Activated T-helper 1 cell treated with anti-CD3 and anti-CD28 coated beads, Interleukin-12 subunit alpha, Interleukin-12 subunit beta, Interleukin-2, Interleukin-4 antibody, amounts not matched to agents 30 ng/mL and 10 ng/mL and 1 ng/mL, durations not matched to agents 14 hours and 24 hours and 36 hours (primary cell): ENCODE measurements at regions not wholly inside any gene's neighbourhood (a gene's known extent, or its start where the extent isn't known, plus 50 kb on each side); places are given as distances from the start of the nearest gene placed in this dataset.

Experiments used
- DNase-seq: peaks from one replicate; pipeline ENCODE4 v3.0.0; 2021; ENCODE audit warnings: low spot score
- H3K27ac Mint-ChIP-seq: one replicate; pipeline ENCODE4 v1.8.0; 2021; ENCODE audit warnings: mild to moderate bottlenecking, mixed read lengths
- H3K27me3 Mint-ChIP-seq: one replicate; pipeline ENCODE4 v1.8.0; 2022; ENCODE audit warnings: mild to moderate bottlenecking, moderate library complexity, mixed read lengths; ENCODE audit not compliant: insufficient read depth
- H3K36me3 Mint-ChIP-seq: one replicate; pipeline ENCODE4 v1.8.0; 2021; ENCODE audit warnings: low read depth, mixed read lengths
- H3K4me1 Mint-ChIP-seq: one replicate; pipeline ENCODE4 v1.8.0; 2021; ENCODE audit warnings: low read depth, mixed read lengths
- H3K4me3 Mint-ChIP-seq: one replicate; pipeline ENCODE4 v1.8.0; 2021; ENCODE audit warnings: mild to moderate bottlenecking, moderate library complexity, mixed read lengths
- H3K9me3 Mint-ChIP-seq: one replicate; pipeline ENCODE4 v1.8.0; 2021; ENCODE audit warnings: mixed read lengths
- intact Hi-C: fragments of 100-400 bp; cut with micrococcal nuclease; formaldehyde crosslinking; loops from one replicate; pipeline ENCODE4 v1.15.1; 2024

- no peak overlapping the region for H3K27ac Mint-ChIP-seq
- DNase-seq, result no peak
- no peaks in the 10 kb centered on the region for H3K4me1 Mint-ChIP-seq
- H3K27me3 Mint-ChIP-seq, result peaks cover 3% of the 10 kb centered on the region
- intact Hi-C loops, result no loop called here
- H3K9me3 Mint-ChIP-seq, result no peaks in the 10 kb centered on the region
- no peaks in the 10 kb centered on the region for H3K36me3 Mint-ChIP-seq
- no peak overlapping the region for H3K4me3 Mint-ChIP-seq
Observed at GRCh38 chr9:79254900-79255650, 316.7 kb upstream of the TLE4 start.

GRCh38 chr9:79255651-79256260 lies 316.0 kb upstream of the TLE4 start:
- no peaks in the 10 kb centered on the region for H3K4me1 Mint-ChIP-seq
- no peak overlapping the region for H3K27ac Mint-ChIP-seq
- H3K4me3 Mint-ChIP-seq, result no peak overlapping the region
- peaks cover 3% of the 10 kb centered on the region for H3K27me3 Mint-ChIP-seq
- no peaks in the 10 kb centered on the region for H3K36me3 Mint-ChIP-seq
- DNase-seq, result no peak
- no peaks in the 10 kb centered on the region for H3K9me3 Mint-ChIP-seq
- intact Hi-C loops, result no loop called here

- H3K9me3 Mint-ChIP-seq, result no peaks in the 10 kb centered on the region
- peaks cover 3% of the 10 kb centered on the region for H3K27me3 Mint-ChIP-seq
- H3K27ac Mint-ChIP-seq, result no peak overlapping the region
- no peak overlapping the region for H3K4me3 Mint-ChIP-seq
- no peaks in the 10 kb centered on the region for H3K36me3 Mint-ChIP-seq
- intact Hi-C loops, result no loop called here
- DNase-seq, result no peak
- H3K4me1 Mint-ChIP-seq, result no peaks in the 10 kb centered on the region
Observed at GRCh38 chr9:79256691-79257213, 315.0 kb upstream of the TLE4 start.

GRCh38 chr9:79257228-79257781 lies 314.5 kb upstream of the TLE4 start:
- Mint-ChIP-seq H3K9me3 (no peaks in the 10 kb centered on the region), H3K4me1 (no peaks in the 10 kb centered on the region), H3K27ac (no peak overlapping the region), H3K4me3 (no peak overlapping the region), H3K27me3 (peaks cover 3% of the 10 kb centered on the region), H3K36me3 (no peaks in the 10 kb centered on the region)
- intact Hi-C loops, result no loop called here
- DNase-seq, result no peak

GRCh38 chr9:79257790-79258351 lies 313.9 kb upstream of the TLE4 start:
- no peaks in the 10 kb centered on the region for H3K9me3 Mint-ChIP-seq
- H3K4me3 Mint-ChIP-seq, result no peak overlapping the region
- intact Hi-C loops, result no loop called here
- peaks cover 3% of the 10 kb centered on the region for H3K27me3 Mint-ChIP-seq
- no peak overlapping the region for H3K27ac Mint-ChIP-seq
- no peaks in the 10 kb centered on the region for H3K4me1 Mint-ChIP-seq
- no peak for DNase-seq
- no peaks in the 10 kb centered on the region for H3K36me3 Mint-ChIP-seq

GRCh38 chr9:79259858-79260257 lies 311.9 kb upstream of the TLE4 start:
- DNase-seq, result no peak
- intact Hi-C loops, result no loop called here
- Mint-ChIP-seq H3K9me3 (no peaks in the 10 kb centered on the region), H3K4me1 (no peaks in the 10 kb centered on the region), H3K4me3 (no peak overlapping the region), H3K27me3 (peaks cover 9% of the 10 kb centered on the region), H3K36me3 (no peaks in the 10 kb centered on the region), H3K27ac (no peak overlapping the region)

GRCh38 chr9:79263628-79264027 lies 308.1 kb upstream of the TLE4 start:
- intact Hi-C loops, result no loop called here
- H3K36me3 Mint-ChIP-seq, result no peaks in the 10 kb centered on the region
- H3K9me3 Mint-ChIP-seq, result no peaks in the 10 kb centered on the region
- DNase-seq, result no peak
- no peaks in the 10 kb centered on the region for H3K4me1 Mint-ChIP-seq
- peaks cover 9% of the 10 kb centered on the region for H3K27me3 Mint-ChIP-seq
- H3K4me3 Mint-ChIP-seq, result no peak overlapping the region
- H3K27ac Mint-ChIP-seq, result no peak overlapping the region

GRCh38 chr9:79264041-79264440 lies 307.7 kb upstream of the TLE4 start:
- Mint-ChIP-seq H3K9me3 (no peaks in the 10 kb centered on the region), H3K4me1 (no peaks in the 10 kb centered on the region), H3K36me3 (no peaks in the 10 kb centered on the region), H3K4me3 (no peak overlapping the region), H3K27ac (no peak overlapping the region), H3K27me3 (peaks cover 6% of the 10 kb centered on the region)
- intact Hi-C loops, result no loop called here
- no peak for DNase-seq

- H3K4me1 Mint-ChIP-seq, result no peaks in the 10 kb centered on the region
- no peaks in the 10 kb centered on the region for H3K9me3 Mint-ChIP-seq
- no peak for DNase-seq
- H3K27me3 Mint-ChIP-seq, result peaks cover 6% of the 10 kb centered on the region
- intact Hi-C loops, result no loop called here
- H3K36me3 Mint-ChIP-seq, result no peaks in the 10 kb centered on the region
- H3K4me3 Mint-ChIP-seq, result no peak overlapping the region
- no peak overlapping the region for H3K27ac Mint-ChIP-seq
Observed at GRCh38 chr9:79264511-79265355, 307.0 kb upstream of the TLE4 start.

GRCh38 chr9:79266986-79267385 lies 304.8 kb upstream of the TLE4 start:
- no peak for DNase-seq
- Mint-ChIP-seq H3K9me3 (no peaks in the 10 kb centered on the region), H3K36me3 (no peaks in the 10 kb centered on the region), H3K4me3 (no peak overlapping the region), H3K4me1 (no peaks in the 10 kb centered on the region), H3K27me3 (peaks cover 6% of the 10 kb centered on the region), H3K27ac (no peak overlapping the region)
- intact Hi-C loops, result no loop called here

- Mint-ChIP-seq H3K27me3 (peaks cover 6% of the 10 kb centered on the region), H3K36me3 (no peaks in the 10 kb centered on the region), H3K4me3 (no peak overlapping the region), H3K9me3 (no peaks in the 10 kb centered on the region), H3K27ac (no peak overlapping the region), H3K4me1 (no peaks in the 10 kb centered on the region)
- DNase-seq, result no peak
- intact Hi-C loops, result no loop called here
Observed at GRCh38 chr9:79268806-79269205, 303.0 kb upstream of the TLE4 start.

GRCh38 chr9:79273311-79273710 lies 298.5 kb upstream of the TLE4 start:
- H3K9me3 Mint-ChIP-seq, result no peaks in the 10 kb centered on the region
- intact Hi-C loops, result no loop called here
- H3K4me3 Mint-ChIP-seq, result no peak overlapping the region
- H3K36me3 Mint-ChIP-seq, result no peaks in the 10 kb centered on the region
- no peak for DNase-seq
- H3K27ac Mint-ChIP-seq, result no peak overlapping the region
- H3K4me1 Mint-ChIP-seq, result no peaks in the 10 kb centered on the region
- H3K27me3 Mint-ChIP-seq, result peaks cover 2% of the 10 kb centered on the region
